HL-60 (cell line): ENCODE measurements at regions not wholly inside any gene's neighbourhood (a gene's known extent, or its start where the extent isn't known, plus 50 kb on each side); places are given as distances from the start of the nearest gene placed in this dataset.

Experiments
- DNase-seq, 2 experiments: peaks; one replicate each; pipeline ENCODE4 v3.0.0-alpha.2; 2010 to 2020; ENCODE audit warnings: low read depth in 1 of 2, low spot score in 1 of 2
- H3K27ac ChIP-seq: fragments of 250-450 bp; sonication (Bioruptor Pico); replicated peaks from 2 replicates; pipeline ENCODE4 v1.5.1; 2020; ENCODE audit warnings: mild to moderate bottlenecking, moderate library complexity
- H3K27me3 ChIP-seq: fragments of 250-450 bp; sonication (Bioruptor Pico); 2 replicates; pipeline ENCODE4 v1.5.1; 2021; ENCODE audit warnings: mild to moderate bottlenecking, moderate library complexity; ENCODE audit not compliant: insufficient read depth, poor library complexity, severe bottlenecking
- H3K4me3 ChIP-seq: replicated peaks from 2 replicates; pipeline ENCODE4 v1.5.1; 2011; ENCODE audit warnings: mild to moderate bottlenecking, control low read depth, low read length; ENCODE audit not compliant: insufficient read depth
- CTCF ChIP-seq: IDR thresholded peaks from one replicate; pipeline ENCODE4 v1.5.1; 2011; ENCODE audit warnings: low read length, control low read depth, inconsistent platforms; ENCODE audit not compliant: insufficient read depth
- GABPA ChIP-seq: IDR thresholded peaks from 2 replicates; pipeline ENCODE4 v1.6.1; 2012; ENCODE audit warnings: low read depth
- POLR2AphosphoS5 ChIP-seq: IDR thresholded peaks from 2 replicates; pipeline ENCODE4 v1.6.1; 2012; ENCODE audit warnings: low read depth
- REST ChIP-seq: IDR thresholded peaks from 2 replicates; pipeline ENCODE4 v1.6.1; 2012; ENCODE audit warnings: low read depth; ENCODE audit not compliant: insufficient replicate concordance
- SPI1 ChIP-seq: IDR thresholded peaks from 2 replicates; pipeline ENCODE4 v1.6.1; 2012; ENCODE audit warnings: low read depth, mild to moderate bottlenecking, borderline replicate concordance

- no peak for DNase-seq
- H3K27me3 ChIP-seq: no peaks in the 10 kb centered on the region
- no peak overlapping the region for H3K27ac ChIP-seq
- TF ChIP-seq SPI1 (no peak), GABPA (no peak), CTCF (no peak)
- H3K4me3 ChIP-seq: no peak overlapping the region
These were observed 1420.3 kb upstream of the PIK3C3 start for GRCh38 chr18:40534723-40535122.

GRCh38 chr18:40532046-40532445 lies 1423.0 kb upstream of the PIK3C3 start:
- Histone ChIP-seq H3K27ac (no peak overlapping the region), H3K4me3 (no peak overlapping the region)
- DNase-seq: no peak

GRCh38 chr18:40531051-40531450 lies 1424.0 kb upstream of the PIK3C3 start:
- no peak for DNase-seq
- Histone ChIP-seq H3K27me3 (no peaks in the 10 kb centered on the region), H3K27ac (no peak overlapping the region), H3K4me3 (no peak overlapping the region)
- no peak for TF ChIP-seq REST
- TF ChIP-seq CTCF: no peak
- TF ChIP-seq SPI1: no peak
- TF ChIP-seq POLR2AphosphoS5: no peak
- TF ChIP-seq GABPA: no peak

More at GRCh38 chr18:40532046-40532445, 1423.0 kb upstream of the PIK3C3 start:
- TF ChIP-seq GABPA (no peak), CTCF (no peak), POLR2AphosphoS5 (no peak), SPI1 (no peak), REST (no peak)
- H3K27me3 ChIP-seq: no peaks in the 10 kb centered on the region

GRCh38 chr18:40529478-40529877 lies 1425.6 kb upstream of the PIK3C3 start:
- H3K4me3 ChIP-seq: no peak overlapping the region
- TF ChIP-seq GABPA (no peak), POLR2AphosphoS5 (no peak), SPI1 (no peak), CTCF (no peak), REST (no peak)
- H3K27me3 ChIP-seq: no peaks in the 10 kb centered on the region
- no peak overlapping the region for H3K27ac ChIP-seq
- DNase-seq: no peak
